Neural cell (in vitro differentiated cells): ENCODE measurements at regions not wholly inside any gene's neighbourhood (a gene's known extent, or its start where the extent isn't known, plus 50 kb on each side); places are given as distances from the start of the nearest gene placed in this dataset.

Source experiments
- H2AFZ ChIP-seq: fragments of 200-600, 300-800 bp; sonication (generic), shearing (Covaris generic); 2 replicates; pipeline ENCODE4 v1.6.0; 2014; ENCODE audit warnings: low read depth, mild to moderate bottlenecking, antibody characterized with exemption, low read length, moderate library complexity
- H3F3A ChIP-seq: fragments of 200-600 bp; shearing (Covaris generic); 2 replicates; pipeline ENCODE4 v1.6.1; 2016; ENCODE audit warnings: mild to moderate bottlenecking, moderate library complexity, mixed read lengths, antibody characterized with exemption, low read length; ENCODE audit not compliant: insufficient read depth, poor library complexity, severe bottlenecking
- H3K27ac ChIP-seq: fragments of 200-600, 300-800 bp; sonication (generic), shearing (Covaris generic); 2 replicates; pipeline ENCODE4 v1.5.1; 2014; ENCODE audit warnings: mild to moderate bottlenecking, low read length, moderate library complexity
- H3K27me3 ChIP-seq: fragments of 300-800, 200-600 bp; sonication (generic), shearing (Covaris generic); 2 replicates; pipeline ENCODE4 v1.6.0; 2014; ENCODE audit warnings: mild to moderate bottlenecking, low read depth, low read length, moderate library complexity; ENCODE audit not compliant: insufficient read depth
- H3K36me3 ChIP-seq: fragments of 300-800, 200-600 bp; sonication (generic), shearing (Covaris generic); 2 replicates; pipeline ENCODE4 v1.5.1; 2014; ENCODE audit warnings: mild to moderate bottlenecking, antibody characterized with exemption, low read length, moderate library complexity; ENCODE audit not compliant: insufficient read depth
- H3K4me2 ChIP-seq: fragments of 300-800, 200-600 bp; sonication (generic), shearing (Covaris generic); 2 replicates; pipeline ENCODE4 v1.6.0; 2014; ENCODE audit warnings: mild to moderate bottlenecking, low read length
- H3K4me3 ChIP-seq: fragments of 300-800, 200-600 bp; sonication (generic), shearing (Covaris generic); 2 replicates; pipeline ENCODE4 v1.5.1; 2014; ENCODE audit warnings: mild to moderate bottlenecking, low read length, moderate library complexity
- H3K79me2 ChIP-seq: fragments of 200-600 bp; shearing (Covaris generic); replicated peaks from 2 replicates; pipeline ENCODE4 v1.6.0; 2014; ENCODE audit warnings: mild to moderate bottlenecking, low read length, moderate library complexity; ENCODE audit not compliant: insufficient read depth
- H3K9ac ChIP-seq: fragments of 300-800, 200-600 bp; sonication (generic), shearing (Covaris generic); 2 replicates; pipeline ENCODE4 v1.6.1; 2016; ENCODE audit warnings: mild to moderate bottlenecking, low read length, mixed read lengths
- H3K9me2 ChIP-seq: fragments of 200-600 bp; shearing (Covaris generic); 2 replicates; pipeline ENCODE4 v1.6.1; 2016; ENCODE audit warnings: mild to moderate bottlenecking, low read length, mixed read lengths; ENCODE audit not compliant: insufficient read depth
- H3K9me3 ChIP-seq: fragments of 200-600, 300-800 bp; sonication (generic), shearing (Covaris generic); 2 replicates; pipeline ENCODE4 v1.6.1; 2016; ENCODE audit warnings: mild to moderate bottlenecking, mixed run types, low read length, moderate library complexity, mixed read lengths
- H4K20me1 ChIP-seq: fragments of 200-600 bp; shearing (Covaris generic); 2 replicates; pipeline ENCODE4 v1.6.1; 2016; ENCODE audit warnings: mild to moderate bottlenecking, mixed run types; ENCODE audit not compliant: insufficient read depth
- CTCF ChIP-seq: fragments of 450-650 bp; IDR thresholded peaks from 2 replicates; pipeline ENCODE4 v1.5.1; 2014; ENCODE audit warnings: antibody characterized with exemption, mild to moderate bottlenecking, moderate library complexity; ENCODE audit not compliant: poor library complexity, severe bottlenecking
- EP300 ChIP-seq: fragments of 450-650 bp; conservative IDR thresholded peaks from 2 replicates; pipeline ENCODE4 v1.6.1; 2014; ENCODE audit warnings: antibody characterized with exemption, mild to moderate bottlenecking, moderate library complexity; ENCODE audit not compliant: poor library complexity, severe bottlenecking
- EZH2 ChIP-seq: fragments of 200-600, 300-800 bp; shearing (Covaris generic), sonication (generic); IDR thresholded peaks from 2 replicates; pipeline ENCODE4 v1.6.1; 2014; ENCODE audit warnings: antibody characterized with exemption, low read length, borderline replicate concordance, mild to moderate bottlenecking; ENCODE audit not compliant: insufficient read depth, poor library complexity, severe bottlenecking
- MXI1 ChIP-seq: fragments of 450-650 bp; conservative IDR thresholded peaks from 2 replicates; pipeline ENCODE4 v1.6.1; 2014; ENCODE audit warnings: antibody characterized with exemption, mild to moderate bottlenecking; ENCODE audit not compliant: poor library complexity, severe bottlenecking
- POLR2AphosphoS5 ChIP-seq: IDR thresholded peaks from 2 replicates; pipeline ENCODE4 v1.6.1; 2012
- RAD21 ChIP-seq: fragments of 450-650 bp; conservative IDR thresholded peaks from 2 replicates; pipeline ENCODE4 v1.6.1; 2014; ENCODE audit warnings: antibody characterized with exemption, mild to moderate bottlenecking, moderate library complexity
- SMC3 ChIP-seq: fragments of 450-650 bp; conservative IDR thresholded peaks from 2 replicates; pipeline ENCODE4 v1.6.1; 2014; ENCODE audit warnings: antibody characterized with exemption, mild to moderate bottlenecking, moderate library complexity; ENCODE audit not compliant: poor library complexity
- TAF1 ChIP-seq: IDR thresholded peaks from 2 replicates; pipeline ENCODE4 v1.6.1; 2012; ENCODE audit warnings: low read depth
- TF ChIP-seq, protein P1 (sequence below): IDR thresholded peaks from 2 replicates; pipeline ENCODE4 v1.6.1; 2012; ENCODE audit warnings: borderline replicate concordance

DNA sequence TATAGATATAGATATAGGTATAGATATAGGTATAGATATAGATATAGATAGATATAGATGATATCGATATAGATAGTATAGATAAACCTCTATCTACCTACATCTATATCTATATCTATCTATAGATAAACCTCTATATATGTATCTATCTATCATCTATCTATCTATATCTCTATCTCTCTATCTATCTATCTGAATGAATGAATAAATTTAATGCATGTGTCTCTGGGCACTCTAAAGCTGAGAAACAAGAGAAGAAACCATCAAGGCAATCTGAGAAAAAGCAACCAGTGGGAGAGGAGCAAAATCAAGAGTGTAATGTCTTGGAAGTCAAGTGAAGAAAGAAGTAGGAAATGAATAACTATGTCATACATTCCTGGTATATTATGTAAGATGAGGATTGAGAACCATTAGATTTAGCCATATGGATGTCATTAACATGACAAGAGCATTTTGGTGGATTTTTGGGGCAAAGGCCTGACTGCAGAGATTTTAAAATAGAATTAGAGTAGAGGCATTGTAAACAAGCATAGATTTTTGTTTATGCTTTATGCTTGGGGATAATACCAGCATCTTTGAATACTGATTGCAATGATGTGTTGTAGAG is 1262.7 kb upstream of the MIR17HG start:
- Histone ChIP-seq H3K4me2 (no peak overlapping the region), H4K20me1 (no peaks in the 10 kb centered on the region), H3K9ac (no peak overlapping the region), H3K9me2 (no peaks in the 10 kb centered on the region), H2AFZ (no peak overlapping the region), H3K4me3 (no peak overlapping the region), H3F3A (no peaks in the 10 kb centered on the region), H3K27me3 (no peaks in the 10 kb centered on the region), H3K36me3 (no peaks in the 10 kb centered on the region), H3K79me2 (no peaks in the 10 kb centered on the region), H3K9me3 (no peaks in the 10 kb centered on the region), H3K27ac (no peak overlapping the region)
- no peak for TF ChIP-seq RAD21
- no peak for TF ChIP-seq CTCF
- TF ChIP-seq EP300: no peak
- TF ChIP-seq, protein P1, sequence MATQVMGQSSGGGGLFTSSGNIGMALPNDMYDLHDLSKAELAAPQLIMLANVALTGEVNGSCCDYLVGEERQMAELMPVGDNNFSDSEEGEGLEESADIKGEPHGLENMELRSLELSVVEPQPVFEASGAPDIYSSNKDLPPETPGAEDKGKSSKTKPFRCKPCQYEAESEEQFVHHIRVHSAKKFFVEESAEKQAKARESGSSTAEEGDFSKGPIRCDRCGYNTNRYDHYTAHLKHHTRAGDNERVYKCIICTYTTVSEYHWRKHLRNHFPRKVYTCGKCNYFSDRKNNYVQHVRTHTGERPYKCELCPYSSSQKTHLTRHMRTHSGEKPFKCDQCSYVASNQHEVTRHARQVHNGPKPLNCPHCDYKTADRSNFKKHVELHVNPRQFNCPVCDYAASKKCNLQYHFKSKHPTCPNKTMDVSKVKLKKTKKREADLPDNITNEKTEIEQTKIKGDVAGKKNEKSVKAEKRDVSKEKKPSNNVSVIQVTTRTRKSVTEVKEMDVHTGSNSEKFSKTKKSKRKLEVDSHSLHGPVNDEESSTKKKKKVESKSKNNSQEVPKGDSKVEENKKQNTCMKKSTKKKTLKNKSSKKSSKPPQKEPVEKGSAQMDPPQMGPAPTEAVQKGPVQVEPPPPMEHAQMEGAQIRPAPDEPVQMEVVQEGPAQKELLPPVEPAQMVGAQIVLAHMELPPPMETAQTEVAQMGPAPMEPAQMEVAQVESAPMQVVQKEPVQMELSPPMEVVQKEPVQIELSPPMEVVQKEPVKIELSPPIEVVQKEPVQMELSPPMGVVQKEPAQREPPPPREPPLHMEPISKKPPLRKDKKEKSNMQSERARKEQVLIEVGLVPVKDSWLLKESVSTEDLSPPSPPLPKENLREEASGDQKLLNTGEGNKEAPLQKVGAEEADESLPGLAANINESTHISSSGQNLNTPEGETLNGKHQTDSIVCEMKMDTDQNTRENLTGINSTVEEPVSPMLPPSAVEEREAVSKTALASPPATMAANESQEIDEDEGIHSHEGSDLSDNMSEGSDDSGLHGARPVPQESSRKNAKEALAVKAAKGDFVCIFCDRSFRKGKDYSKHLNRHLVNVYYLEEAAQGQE: no peak
- TF ChIP-seq EZH2: no peak
- no peak for TF ChIP-seq POLR2AphosphoS5
- no peak for TF ChIP-seq MXI1
- TF ChIP-seq TAF1: no peak
- TF ChIP-seq SMC3: no peak

GRCh38 chr13:90089051-90089450 is 1258.4 kb upstream of the MIR17HG start:
- H3K9ac ChIP-seq: no peak overlapping the region
- no peak overlapping the region for H3K4me3 ChIP-seq
- H3K79me2 ChIP-seq: no peaks in the 10 kb centered on the region

More at GRCh38 chr13:90089051-90089450, 1258.4 kb upstream of the MIR17HG start:
- Histone ChIP-seq H3K4me2 (no peak overlapping the region), H4K20me1 (no peaks in the 10 kb centered on the region), H3K27me3 (no peaks in the 10 kb centered on the region), H3K9me2 (no peaks in the 10 kb centered on the region), H3K36me3 (no peaks in the 10 kb centered on the region), H3K27ac (no peak overlapping the region), H2AFZ (no peak overlapping the region), H3K9me3 (no peaks in the 10 kb centered on the region), H3F3A (no peaks in the 10 kb centered on the region)
- TF ChIP-seq EZH2 (no peak), RAD21 (no peak), CTCF (no peak), SMC3 (no peak), POLR2AphosphoS5 (no peak), TAF1 (no peak), EP300 (no peak), MXI1 (no peak)
- TF ChIP-seq, protein P1: no peak
